Astrocyte of the hippocampus (primary cell): ENCODE measurements at regions not wholly inside any gene's neighbourhood (a gene's known extent, or its start where the extent isn't known, plus 50 kb on each side); places are given as distances from the start of the nearest gene placed in this dataset.
"Not testable (repeated sequence)": the region's sequence is repeated elsewhere in the genome, so short reads cannot be mapped to it uniquely, and the experiment has no call there.

Source experiments
- DNase-seq: peaks from one replicate; pipeline ENCODE4 v3.0.0; 2011; ENCODE audit warnings: low read depth, low spot score

- no peak for DNase-seq
Measured at GRCh38 chr3:177474652-177475355, 277.5 kb upstream of the TBL1XR1 start.

GRCh38 chr3:177475356-177475665, 278.0 kb upstream of the TBL1XR1 start:
- DNase-seq: no peak

GRCh38 chr3:177476495-177476894, 279.2 kb upstream of the TBL1XR1 start:
- no peak for DNase-seq

- DNase-seq: no peak
Measured at GRCh38 chr3:177476921-177477435, 279.7 kb upstream of the TBL1XR1 start.

- peak; percentile 98 for DNase-seq
Measured at GRCh38 chr3:177478170-177478867, 281.0 kb upstream of the TBL1XR1 start.

- DNase-seq: no peak
Measured at GRCh38 chr3:177479630-177480029, 282.3 kb upstream of the TBL1XR1 start.

GRCh38 chr3:177481329-177481728, 284.0 kb upstream of the TBL1XR1 start:
- no peak for DNase-seq

- peak; percentile 11 for DNase-seq
Measured at GRCh38 chr3:177482048-177482691, 284.9 kb upstream of the TBL1XR1 start.

- no peak for DNase-seq
Measured at GRCh38 chr3:177483182-177483967, 286.1 kb upstream of the TBL1XR1 start.

GRCh38 chr3:177484206-177484605, 286.9 kb upstream of the TBL1XR1 start:
- no peak for DNase-seq

GRCh38 chr3:177484926-177485325, 287.6 kb upstream of the TBL1XR1 start:
- DNase-seq: no peak

GRCh38 chr3:177487635-177488186, 290.4 kb upstream of the TBL1XR1 start:
- DNase-seq: no peak

- DNase-seq: no peak
Measured at GRCh38 chr3:177488740-177489139, 291.5 kb upstream of the TBL1XR1 start.

GRCh38 chr3:177490626-177491025, 293.3 kb upstream of the TBL1XR1 start:
- no peak for DNase-seq

- DNase-seq: peak; percentile 39
Measured at GRCh38 chr3:177491296-177492032, 294.2 kb upstream of the TBL1XR1 start.

GRCh38 chr3:177493091-177493490, 295.8 kb upstream of the TBL1XR1 start:
- no peak for DNase-seq

- DNase-seq: no peak
Measured at GRCh38 chr3:177494216-177494615, 296.9 kb upstream of the TBL1XR1 start.

- no peak for DNase-seq
Measured at GRCh38 chr3:177495566-177495965, 298.3 kb upstream of the TBL1XR1 start.

- DNase-seq: peak; percentile 92
Measured at GRCh38 chr3:177498037-177498857, 301.0 kb upstream of the TBL1XR1 start.

GRCh38 chr3:177499039-177499438, 301.8 kb upstream of the TBL1XR1 start:
- not testable (repeated sequence) for DNase-seq
